ENCODE measurements at regions not wholly inside any gene's neighbourhood (a gene's known extent, or its start where the extent isn't known, plus 50 kb on each side); places are given as distances from the start of the nearest gene placed in this dataset.

DNA sequence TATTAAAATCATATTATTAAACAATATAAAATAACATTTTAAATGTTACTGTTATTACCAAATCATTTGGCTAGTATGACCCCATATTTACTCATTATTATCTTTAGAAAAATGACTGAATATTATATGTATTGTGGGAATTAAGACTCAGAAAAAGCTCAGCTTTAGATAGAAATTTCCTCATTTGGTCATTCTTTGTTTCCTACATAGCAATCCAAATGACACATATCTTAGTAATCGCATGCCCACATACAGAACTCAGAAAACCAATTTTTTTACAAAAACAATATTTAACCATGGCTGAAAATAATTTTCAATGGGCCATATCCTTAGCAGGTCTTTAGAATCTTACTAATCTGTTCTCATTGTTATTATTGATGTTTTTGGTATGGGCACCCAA lies 53.8 kb upstream of the TSLP start:
- TF ChIP-seq, protein P1, sequence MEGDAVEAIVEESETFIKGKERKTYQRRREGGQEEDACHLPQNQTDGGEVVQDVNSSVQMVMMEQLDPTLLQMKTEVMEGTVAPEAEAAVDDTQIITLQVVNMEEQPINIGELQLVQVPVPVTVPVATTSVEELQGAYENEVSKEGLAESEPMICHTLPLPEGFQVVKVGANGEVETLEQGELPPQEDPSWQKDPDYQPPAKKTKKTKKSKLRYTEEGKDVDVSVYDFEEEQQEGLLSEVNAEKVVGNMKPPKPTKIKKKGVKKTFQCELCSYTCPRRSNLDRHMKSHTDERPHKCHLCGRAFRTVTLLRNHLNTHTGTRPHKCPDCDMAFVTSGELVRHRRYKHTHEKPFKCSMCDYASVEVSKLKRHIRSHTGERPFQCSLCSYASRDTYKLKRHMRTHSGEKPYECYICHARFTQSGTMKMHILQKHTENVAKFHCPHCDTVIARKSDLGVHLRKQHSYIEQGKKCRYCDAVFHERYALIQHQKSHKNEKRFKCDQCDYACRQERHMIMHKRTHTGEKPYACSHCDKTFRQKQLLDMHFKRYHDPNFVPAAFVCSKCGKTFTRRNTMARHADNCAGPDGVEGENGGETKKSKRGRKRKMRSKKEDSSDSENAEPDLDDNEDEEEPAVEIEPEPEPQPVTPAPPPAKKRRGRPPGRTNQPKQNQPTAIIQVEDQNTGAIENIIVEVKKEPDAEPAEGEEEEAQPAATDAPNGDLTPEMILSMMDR (IDR thresholded peaks at IDR 0.05; ENCODE audit: control insufficient read depth, extremely low read depth, insufficient read depth) = no peak
- H3K4me3 ChIP-seq (ENCODE audit: low read depth, low read length) = no peak overlapping the region
- no peak for DNase-seq (ENCODE audit: low read depth)
